GM12874 (cell line): ENCODE measurements at regions not wholly inside any gene's neighbourhood (a gene's known extent, or its start where the extent isn't known, plus 50 kb on each side); places are given as distances from the start of the nearest gene placed in this dataset.

Source experiments
- TF ChIP-seq, protein P1 (sequence below): IDR thresholded peaks from 2 replicates; pipeline ENCODE4 v1.5.1; 2011; ENCODE audit warnings: low read depth, mild to moderate bottlenecking, control low read depth, low read length, moderate library complexity; ENCODE audit not compliant: insufficient read depth

DNA sequence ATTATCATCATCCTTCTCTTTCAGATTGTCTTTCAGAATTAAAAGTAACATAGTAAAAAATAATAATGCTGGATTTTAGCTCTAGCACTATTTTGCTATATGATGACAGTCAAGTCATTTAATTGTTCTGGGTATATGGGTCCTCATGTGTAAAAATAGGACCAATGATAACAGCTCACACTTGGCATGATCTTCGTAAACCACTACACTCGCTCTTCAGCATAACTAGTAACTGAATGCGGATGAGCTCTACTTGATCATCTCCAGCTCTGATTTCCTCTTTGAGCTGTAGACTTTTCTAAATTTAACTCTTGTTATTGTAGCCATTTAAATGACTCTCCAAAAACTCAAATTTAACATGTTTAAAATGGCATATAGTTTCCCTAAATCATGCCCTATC, 831.8 kb upstream of the HS3ST1 start:
- TF ChIP-seq, protein P1, sequence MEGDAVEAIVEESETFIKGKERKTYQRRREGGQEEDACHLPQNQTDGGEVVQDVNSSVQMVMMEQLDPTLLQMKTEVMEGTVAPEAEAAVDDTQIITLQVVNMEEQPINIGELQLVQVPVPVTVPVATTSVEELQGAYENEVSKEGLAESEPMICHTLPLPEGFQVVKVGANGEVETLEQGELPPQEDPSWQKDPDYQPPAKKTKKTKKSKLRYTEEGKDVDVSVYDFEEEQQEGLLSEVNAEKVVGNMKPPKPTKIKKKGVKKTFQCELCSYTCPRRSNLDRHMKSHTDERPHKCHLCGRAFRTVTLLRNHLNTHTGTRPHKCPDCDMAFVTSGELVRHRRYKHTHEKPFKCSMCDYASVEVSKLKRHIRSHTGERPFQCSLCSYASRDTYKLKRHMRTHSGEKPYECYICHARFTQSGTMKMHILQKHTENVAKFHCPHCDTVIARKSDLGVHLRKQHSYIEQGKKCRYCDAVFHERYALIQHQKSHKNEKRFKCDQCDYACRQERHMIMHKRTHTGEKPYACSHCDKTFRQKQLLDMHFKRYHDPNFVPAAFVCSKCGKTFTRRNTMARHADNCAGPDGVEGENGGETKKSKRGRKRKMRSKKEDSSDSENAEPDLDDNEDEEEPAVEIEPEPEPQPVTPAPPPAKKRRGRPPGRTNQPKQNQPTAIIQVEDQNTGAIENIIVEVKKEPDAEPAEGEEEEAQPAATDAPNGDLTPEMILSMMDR, result no peak

DNA sequence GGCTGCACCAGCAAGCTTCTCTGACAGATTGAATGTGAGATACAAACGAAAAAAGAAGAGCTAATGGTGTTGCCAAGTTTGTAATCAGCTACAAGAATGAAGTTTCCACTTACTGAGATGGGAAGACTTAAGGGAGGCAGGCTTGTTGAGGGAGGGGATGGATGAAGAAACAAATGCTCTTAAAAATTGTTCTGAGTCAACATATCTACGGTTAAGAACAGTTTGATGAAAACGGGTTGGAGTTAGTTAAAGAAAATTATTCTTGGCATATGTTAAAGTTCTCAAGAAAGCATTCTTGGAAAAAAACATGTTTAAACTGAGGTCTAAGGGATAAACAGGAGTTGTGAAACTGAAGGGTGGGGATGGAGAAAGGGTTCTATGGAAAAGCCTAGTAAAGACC, 816.3 kb upstream of the HS3ST1 start:
- TF ChIP-seq, protein P1, result no peak

DNA sequence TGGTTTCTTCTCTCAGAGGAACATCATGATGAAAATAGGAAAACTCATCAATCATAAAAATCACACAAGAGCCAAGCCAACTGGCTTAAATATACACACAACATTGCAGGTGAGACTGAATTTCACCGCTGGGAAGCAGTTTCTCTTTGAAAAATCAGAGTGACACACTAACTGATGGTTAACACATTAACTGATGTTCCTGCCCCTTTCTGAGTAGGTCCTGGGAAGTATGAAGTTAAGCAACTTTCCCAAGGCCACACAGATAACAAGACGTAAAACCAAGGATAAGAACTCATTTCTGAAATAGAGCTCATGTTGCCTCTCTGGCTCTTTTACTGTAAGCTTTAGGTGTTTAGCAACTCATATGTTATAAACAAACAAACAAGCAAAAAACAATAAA, 813.7 kb upstream of the HS3ST1 start:
- TF ChIP-seq, protein P1, result no peak

DNA sequence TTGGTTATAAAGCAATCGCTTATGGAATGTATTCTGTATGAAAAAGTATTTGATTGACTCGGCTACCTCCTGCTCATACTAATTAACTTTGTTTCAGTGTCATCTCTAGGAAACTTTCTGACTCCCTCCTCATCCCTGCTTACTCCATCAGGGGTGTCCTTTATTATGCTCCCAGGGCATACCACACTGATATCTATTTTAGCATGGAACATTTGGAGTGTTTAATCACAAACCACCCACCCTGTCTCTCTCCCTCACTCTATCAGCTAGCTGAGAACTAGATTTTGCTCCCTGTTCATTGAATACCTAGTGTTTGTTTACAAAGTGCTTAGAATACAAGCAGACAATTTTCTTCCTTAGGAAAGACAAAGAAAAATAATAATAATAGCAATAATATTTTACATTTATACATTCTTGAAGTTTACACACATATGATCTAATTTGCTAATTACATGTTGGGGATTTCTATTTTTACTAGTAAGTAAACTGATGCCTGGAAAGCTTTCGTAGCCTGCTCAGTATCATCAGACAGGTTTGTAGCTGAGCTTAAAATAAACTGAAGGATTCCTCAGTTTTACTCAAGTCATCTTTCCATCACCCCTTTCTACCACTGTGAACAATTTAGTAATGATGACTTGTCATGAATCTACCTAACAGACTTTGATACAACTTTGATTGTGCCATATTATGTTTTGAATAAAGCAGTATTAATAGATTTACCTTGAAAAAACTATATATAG, 811.4 kb upstream of the HS3ST1 start:
- TF ChIP-seq, protein P1, result no peak

DNA sequence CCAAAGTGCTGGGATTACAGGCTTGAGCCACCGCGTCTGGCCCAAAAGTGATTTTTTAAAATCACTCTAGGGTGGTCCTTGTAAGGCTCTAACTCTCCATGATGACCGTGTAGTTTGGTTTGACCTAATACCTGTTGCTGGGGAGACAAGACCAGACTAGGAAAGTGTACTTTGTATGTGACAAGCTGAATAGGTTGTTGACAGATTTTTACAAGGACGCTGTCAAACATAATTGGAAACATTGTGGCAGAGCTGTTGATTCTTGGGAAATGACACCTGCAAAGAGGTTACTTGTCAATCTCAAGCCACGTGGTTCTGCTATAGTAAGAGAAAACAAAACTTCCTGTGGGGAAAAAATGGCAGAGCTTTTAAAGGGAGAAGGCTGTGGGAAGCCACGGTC, 802.4 kb upstream of the HS3ST1 start:
- TF ChIP-seq, protein P1, result no peak

DNA sequence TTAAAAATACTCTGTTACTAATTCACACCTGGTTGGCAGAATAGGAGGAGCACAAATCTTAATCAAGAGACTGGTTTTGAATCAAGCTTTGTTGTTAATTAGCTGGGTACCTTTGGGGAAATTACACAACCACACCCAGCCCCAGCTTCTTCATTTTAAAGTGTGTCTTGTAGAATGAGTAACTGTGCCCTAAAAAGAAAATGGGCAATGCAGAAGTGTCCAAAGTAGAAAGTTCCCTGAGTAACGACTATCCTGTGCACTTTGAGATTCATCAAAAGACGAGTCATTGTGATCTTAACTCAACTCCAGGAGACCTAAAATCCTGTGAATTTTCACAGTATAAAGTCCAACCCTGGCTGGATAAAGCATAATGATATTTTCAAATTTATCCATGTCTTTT, 792.3 kb upstream of the HS3ST1 start:
- TF ChIP-seq, protein P1, result no peak

DNA sequence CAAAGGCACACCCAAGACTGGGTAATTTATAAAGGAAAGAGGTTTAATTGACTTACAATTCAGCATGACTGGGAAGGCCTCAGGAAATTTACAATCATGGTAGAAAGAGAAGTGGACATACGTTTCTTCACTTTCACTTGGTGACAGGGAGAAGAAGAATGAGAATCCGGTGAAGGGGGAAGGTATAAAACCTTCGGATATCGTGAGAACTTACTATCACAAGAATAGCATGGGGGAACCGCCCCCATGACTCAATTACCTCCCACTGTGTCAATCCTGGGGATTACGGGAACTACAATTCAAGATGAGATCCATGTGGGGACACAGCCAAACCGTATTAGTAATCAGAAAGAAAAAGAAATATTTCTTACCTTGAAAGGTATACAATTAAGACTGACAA, 782.9 kb upstream of the HS3ST1 start:
- TF ChIP-seq, protein P1, result no peak
